Stimulated activated CD4-positive, alpha-beta T cell treated with anti-CD3 and anti-CD28 coated beads, Interleukin-12 subunit alpha, Interleukin-12 subunit beta, amount 100 ng/mL, for 24 hours (primary cell): ENCODE measurements at regions not wholly inside any gene's neighbourhood (a gene's known extent, or its start where the extent isn't known, plus 50 kb on each side); places are given as distances from the start of the nearest gene placed in this dataset.

ENCODE experiments used
- DNase-seq, 2 experiments: peaks; one replicate each; pipeline ENCODE4 v3.0.0-alpha.2; 2020; ENCODE audit warnings: low read depth in 2 of 2

GRCh38 chr2:129611471-129611870, 368.0 kb upstream of the RAB6C start:
- DNase-seq: no peak

DNA sequence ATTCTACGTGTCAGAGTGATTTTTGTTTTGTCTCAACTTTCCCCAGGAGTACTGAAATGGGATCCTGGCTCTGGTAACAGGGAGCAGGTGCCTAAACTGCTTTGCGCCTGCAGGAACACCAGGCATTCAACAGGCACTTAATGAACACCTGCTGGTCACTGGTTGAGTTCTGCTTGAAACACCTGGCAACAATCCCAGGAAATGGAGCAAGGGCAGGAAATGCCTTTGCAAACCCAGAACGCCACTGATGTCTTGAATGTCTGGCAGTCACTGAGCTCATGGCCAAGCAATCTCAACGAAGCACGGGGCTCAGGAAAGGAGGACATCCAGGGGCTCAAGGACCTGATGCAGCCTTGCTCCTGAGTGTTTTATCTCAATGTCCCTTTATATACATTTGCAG, 360.0 kb upstream of the RAB6C start:
- DNase-seq: no peak

DNA sequence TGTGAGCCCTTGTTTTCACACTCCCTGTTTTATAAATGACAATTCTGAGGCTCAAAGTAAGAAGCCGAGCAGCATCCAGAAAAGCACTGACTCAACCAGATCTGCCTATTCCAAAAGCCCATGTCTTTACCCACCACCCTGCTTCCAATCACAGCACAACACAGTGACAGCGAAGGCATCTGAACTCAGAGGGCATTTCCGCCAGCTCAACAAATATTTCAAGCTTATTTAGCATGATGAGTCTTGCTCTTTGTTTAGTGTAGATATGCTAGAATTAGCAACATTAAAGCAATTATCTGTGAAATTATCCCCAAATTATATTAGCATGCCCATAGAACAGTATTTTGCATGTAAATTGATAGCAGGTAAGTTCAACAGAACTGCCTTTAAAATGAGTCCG, 359.1 kb upstream of the RAB6C start:
- no peak for DNase-seq

GRCh38 chr2:129623783-129624182, 355.7 kb upstream of the RAB6C start:
- DNase-seq: no peak

DNA sequence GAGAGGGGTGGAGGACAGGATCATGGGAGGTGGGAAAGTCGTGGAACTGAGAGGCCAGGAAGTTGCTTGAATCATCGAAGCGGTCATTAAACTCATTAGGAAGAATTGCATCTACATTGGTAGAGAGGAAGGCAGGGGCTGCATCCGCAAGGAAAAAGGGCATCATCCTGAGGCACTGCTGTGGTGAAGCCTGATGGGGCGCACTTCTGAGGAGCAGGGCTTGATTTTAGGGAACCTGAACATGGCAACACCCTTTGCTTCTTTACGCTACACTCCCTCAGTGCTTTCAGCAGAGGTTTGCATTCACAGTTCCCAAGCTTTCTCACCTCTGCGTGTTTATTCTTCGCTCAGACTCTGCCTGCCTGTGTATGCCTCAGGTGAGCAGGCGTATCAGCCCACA, 352.0 kb upstream of the RAB6C start:
- DNase-seq: no peak

DNA sequence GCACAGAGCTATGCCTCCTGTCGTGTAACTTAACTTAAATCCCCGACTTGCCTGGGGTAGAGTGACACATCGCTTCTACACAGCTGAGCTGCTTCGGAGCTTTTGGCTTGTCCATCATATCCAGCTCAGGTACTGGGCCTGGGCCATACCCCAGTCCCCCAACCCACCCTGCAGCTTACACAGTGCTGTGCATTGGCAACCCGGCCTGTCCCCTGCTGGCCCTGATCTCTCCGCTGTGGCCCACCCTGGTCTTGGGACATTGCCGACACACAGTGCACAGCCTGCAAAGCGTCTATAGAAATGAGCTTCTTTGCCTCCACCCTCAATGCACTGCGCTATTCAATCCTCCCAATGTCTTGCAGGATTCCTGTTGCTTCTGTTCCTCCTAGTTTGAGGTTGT, 342.8 kb upstream of the RAB6C start:
- DNase-seq: no peak

DNA sequence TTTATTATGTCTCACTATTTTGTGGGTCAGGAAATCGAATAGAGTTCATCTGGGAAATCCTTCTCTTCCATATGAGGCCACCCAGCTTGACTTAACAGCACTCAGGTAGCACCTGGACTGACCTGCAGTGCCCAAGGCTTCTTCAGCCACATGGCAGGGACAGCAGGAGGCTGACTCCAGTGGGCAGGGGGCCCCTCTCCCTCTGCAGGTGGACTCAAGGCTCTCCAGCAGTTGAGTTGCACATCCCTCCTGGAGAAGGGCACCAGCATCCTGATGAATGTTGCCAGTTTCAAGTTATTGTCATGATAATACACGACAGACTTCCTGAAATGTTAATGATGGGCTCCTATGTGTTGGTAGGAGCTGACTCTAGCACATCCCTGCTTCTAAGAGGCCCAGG, 338.1 kb upstream of the RAB6C start:
- DNase-seq: no peak

GRCh38 chr2:129642526-129643043, 336.9 kb upstream of the RAB6C start:
- no peak for DNase-seq

DNA sequence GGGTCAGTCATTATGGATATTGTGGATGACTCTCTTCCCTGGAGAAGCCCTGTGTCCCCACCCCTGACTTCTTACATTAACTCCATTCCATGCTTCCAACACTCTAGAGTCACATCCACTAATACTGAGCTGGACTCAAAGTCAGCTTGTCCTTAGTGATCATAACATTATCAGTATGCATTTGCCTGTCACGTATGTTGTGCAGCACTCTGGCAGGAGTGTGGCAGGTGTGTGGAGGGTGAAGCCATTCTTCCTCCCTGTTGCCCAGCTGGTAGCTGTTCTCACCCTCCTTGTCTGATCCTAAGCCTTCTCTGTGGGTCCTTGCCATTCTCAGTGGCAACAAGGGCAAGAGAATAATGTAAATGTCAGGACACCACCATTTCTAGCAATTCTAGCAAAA, 334.1 kb upstream of the RAB6C start:
- no peak for DNase-seq

DNA sequence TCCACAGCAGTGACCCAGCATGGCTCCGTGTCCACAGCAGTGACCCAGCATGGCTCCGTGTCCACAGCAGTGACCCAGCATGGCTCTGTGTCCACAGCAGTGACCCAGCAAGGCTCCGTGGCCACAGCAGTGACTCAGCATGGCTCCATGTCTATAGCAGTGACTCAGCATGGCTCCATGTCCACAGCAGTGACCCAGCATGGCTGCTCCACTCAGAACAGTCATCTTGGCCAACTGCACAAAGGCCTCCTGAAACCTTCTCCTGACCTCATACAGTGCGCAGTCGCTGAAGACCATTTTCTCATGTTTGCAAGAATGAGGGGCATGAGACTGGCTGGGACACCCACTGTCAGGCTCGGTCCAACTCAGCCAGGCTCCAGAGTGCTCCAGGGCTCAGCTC, 333.4 kb upstream of the RAB6C start:
- DNase-seq: no peak

DNA sequence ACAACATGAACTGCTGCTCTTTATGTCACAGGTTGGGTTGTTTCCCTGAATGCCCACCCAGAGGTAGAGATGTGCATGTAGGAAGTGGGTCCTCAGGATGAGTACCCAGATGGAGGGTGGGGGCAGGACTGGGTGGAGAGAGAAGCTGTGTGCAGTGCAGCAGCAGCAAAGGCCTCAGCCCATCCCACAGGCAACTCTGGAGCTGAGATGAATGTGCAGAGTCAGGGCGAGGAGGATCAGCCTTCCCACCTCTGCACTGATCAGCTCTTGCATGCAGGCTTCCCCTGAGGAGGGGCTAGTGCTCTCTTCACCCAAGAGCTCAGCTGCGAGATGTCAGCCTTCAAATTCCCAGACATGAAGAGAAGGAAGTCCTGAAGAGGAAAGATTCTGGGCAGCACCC, 326.2 kb upstream of the RAB6C start:
- no peak for DNase-seq

DNA sequence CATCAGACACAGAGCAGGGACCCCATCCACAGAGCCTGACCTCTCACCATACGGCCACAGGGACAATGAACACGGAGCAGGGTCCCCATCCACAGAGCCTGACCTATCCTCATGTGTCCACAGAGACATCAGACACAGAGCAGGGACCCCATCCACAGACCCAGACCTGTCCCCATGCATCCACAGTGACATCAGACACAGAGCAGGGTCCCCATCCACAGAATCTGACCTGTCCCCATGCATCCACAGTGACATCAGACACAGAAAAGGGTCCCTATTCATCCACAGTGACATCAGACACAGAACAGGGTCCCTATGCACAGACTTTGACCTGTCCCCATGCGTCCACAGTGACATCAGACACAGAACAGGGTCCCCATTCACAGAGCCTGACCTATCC, 325.1 kb upstream of the RAB6C start:
- DNase-seq: no peak

GRCh38 chr2:129656081-129656598, 323.3 kb upstream of the RAB6C start:
- no peak for DNase-seq

GRCh38 chr2:129658430-129658829, 321.0 kb upstream of the RAB6C start:
- DNase-seq: no peak

DNA sequence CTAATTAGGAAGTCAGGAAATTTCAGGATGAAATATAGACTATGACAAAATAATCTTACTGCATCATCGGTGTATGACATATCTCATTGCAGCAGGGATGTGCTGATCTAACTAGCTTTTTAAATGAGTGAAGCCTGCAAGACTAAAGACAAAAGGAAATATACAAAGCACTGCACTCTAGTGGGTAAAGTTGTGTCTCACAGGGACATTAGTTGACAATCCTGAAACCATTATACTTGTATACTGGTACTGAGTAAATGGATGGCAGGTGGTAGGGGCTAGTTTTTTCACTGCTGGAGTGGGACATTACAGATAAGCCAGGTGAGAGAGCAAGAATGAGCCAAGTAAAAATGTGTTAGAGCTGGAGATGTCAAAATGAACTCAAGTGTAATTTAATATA, 317.5 kb upstream of the RAB6C start:
- no peak for DNase-seq

GRCh38 chr2:129667577-129667976, 311.9 kb upstream of the RAB6C start:
- no peak for DNase-seq

GRCh38 chr2:129672521-129672920, 306.9 kb upstream of the RAB6C start:
- DNase-seq: no peak

DNA sequence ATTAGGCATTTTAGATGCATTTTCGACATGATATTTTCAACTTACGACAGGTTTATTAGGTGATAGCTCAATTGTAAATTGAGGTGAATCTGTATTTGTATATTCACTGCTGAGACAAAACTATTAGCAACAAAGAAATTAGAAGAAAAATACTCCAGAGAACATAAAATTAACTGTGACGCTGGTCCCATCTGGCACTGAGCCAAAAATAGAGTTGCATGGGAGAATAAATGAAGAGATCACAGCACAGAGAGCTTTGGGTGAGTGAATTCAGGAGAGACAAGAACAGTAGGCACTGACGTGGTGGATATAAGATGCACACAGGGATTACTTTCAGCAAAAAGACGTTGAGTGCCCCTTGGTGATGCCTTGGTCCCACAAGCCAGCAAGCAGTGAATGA, 306.2 kb upstream of the RAB6C start:
- DNase-seq: no peak

DNA sequence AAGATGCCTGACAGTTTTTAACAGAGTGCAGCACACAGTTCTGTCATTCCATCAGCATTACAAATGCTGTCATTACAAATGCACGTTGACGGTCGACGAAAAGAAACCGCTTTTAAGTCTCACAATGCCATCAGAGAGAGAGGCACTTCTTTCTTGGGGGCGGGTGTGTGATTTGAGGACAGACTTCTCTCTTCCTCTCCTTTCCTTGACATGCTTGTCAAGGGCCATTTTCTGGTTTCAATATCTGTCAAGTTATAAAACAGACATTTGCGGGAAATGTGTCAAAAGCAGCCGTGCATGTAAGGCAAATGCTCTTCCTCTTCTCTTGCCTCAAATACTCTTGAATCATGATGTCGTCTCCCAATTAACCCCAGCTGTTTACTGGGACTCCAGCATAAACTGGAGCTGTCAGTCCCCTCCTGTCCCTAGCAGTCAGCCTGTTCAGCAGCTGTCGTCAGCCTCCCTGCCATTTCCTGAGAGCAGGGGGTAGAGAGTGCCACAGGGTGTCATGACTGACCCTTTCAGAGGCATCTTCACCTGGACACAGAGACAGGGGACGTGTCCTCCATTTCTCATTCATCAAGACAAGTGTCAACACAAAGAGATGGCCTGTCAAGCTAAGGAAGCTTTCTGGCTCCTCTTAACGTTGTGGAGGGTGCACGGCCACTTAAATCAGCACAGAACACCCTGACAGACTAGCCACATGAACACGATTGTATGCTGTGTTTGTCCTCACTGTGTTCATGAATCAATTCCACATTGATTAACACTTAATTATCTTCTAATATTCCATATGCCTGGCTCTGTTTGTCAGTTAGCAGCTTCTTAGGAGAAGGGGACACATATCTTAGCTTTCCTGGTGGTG, 305.4 kb upstream of the RAB6C start:
- DNase-seq: no peak

DNA sequence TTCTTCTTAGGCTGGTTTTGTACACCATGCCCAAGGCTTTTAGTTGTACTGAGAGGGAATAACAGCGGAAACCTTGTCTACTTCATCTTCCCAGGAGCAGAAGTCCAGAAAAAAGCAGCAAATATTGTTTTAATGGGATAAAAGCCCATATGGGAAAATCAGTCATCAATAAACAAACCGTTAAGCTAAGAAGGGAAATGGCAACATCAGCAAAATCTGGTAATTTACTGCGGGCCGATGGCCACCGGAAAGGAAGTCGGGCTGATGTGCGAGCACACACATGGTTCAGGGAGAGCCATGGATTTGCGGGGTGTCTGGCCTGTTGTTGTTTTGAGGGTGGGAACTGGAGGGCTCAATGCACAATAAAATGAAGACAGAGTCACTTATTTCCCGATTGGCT, 300.7 kb upstream of the RAB6C start:
- no peak for DNase-seq

GRCh38 chr2:129681788-129682187, 297.7 kb upstream of the RAB6C start:
- no peak for DNase-seq

DNA sequence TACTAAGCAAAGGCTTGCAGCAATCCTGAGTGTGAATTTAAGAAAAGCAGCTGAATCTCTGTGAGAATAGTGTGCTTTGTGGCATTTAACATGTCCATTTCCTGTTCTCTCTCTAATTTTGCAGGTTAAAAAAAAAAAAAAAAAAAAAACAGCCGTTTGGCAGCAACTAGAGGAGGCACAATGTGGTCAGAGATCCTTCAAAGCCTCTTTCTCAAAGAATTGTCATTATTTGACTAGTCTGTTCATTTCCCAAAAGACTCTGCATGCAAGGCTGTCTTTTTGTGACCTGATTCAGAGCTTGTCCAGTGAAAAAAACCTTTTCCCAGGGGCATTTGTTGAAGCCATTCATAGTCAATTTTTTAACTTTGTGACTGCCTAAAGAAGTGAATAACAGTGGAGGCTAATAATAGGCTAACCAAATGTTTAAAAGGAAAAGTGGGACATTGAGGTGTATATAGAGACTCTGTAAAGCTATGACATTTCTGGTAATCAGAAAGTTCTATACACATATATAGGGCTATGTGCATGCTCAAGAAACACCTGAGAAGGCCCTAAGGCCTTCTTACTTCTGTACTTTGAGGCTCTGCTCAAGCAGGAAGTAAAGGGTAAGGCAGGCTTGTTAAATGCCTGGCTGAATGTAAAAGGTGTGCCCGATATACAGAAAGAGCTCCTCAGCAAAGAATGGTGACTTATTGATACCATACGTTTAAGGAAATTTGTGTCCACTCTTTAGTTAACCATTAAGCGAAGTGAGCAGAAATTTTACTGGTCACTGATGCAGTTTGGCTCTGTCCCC, 289.6 kb upstream of the RAB6C start:
- no peak for DNase-seq

DNA sequence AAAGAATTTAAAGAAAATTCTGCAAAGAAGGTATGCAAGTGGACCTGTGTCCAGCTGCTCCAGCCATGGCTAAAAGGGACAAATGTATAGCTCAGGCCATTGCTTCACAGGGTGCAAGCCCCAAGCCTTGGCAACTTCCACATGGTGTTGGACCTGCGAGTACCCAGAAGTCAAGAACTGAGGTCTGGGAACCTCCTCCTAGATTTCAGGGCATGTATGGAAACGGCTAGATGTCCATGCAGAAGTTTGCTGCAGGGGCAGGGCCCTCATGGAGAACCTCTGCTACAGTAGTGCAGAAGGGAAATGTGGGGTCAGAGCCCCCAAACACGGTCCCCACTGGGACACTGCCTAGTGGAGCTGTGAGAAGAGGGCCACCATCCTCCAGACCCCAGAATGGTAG, 284.0 kb upstream of the RAB6C start:
- no peak for DNase-seq
